Spleen (tissue), 7 donors: ENCODE measurements at regions not wholly inside any gene's neighbourhood (a gene's known extent, or its start where the extent isn't known, plus 50 kb on each side); places are given as distances from the start of the nearest gene placed in this dataset.

Source experiments
- CTCF ChIP-seq, 11 experiments: fragments of 200-600 bp in 7 of 11; fragments of 450-650 bp in 4 of 11; sonication (generic) in 4 of 11; IDR thresholded peaks in 8 of 11; conservative IDR thresholded peaks in 3 of 11; 1 replicate in 7 of 11; 2 replicates in 4 of 11; pipeline versions ENCODE4 v1.4.0 to v1.8.0; 2016 to 2021; ENCODE audit warnings: antibody characterized with exemption in 11 of 11, inconsistent platforms in 4 of 11, mild to moderate bottlenecking in 1 of 11
- POLR2AphosphoS5 ChIP-seq, 3 donors: sonication (generic); formaldehyde crosslinking; IDR thresholded peaks; one replicate each; pipeline ENCODE4 v1.5.1; 2017; ENCODE audit warnings: antibody characterized with exemption in 3 of 3
- donor health status: DM: no; HTN: no; CAD: no; lungs with moderate emphysema.
- donor health status: DM: no; HTN: no; CAD: no.
- donor health status: DM: no; HTN: no; CAD: no.

- TF ChIP-seq CTCF (IDR thresholded peaks at IDR 0.05 in 8 of 11, conservative IDR thresholded peaks at IDR 0.05 in 3 of 11), result no peak
- TF ChIP-seq POLR2AphosphoS5 (IDR thresholded peaks at IDR 0.05), result no peak
These were observed 128.3 kb upstream of the COBL start for GRCh38 chr7:51444936-51445335.
